Suprapubic skin (tissue), 3 donors: ENCODE measurements at regions not wholly inside any gene's neighbourhood (a gene's known extent, or its start where the extent isn't known, plus 50 kb on each side); places are given as distances from the start of the nearest gene placed in this dataset.

Source experiments
- CTCF ChIP-seq, 2 donors: fragments of 200-600 bp in 1 of 2; fragments of 450-650 bp in 1 of 2; sonication (generic) in 1 of 2; IDR thresholded peaks; one replicate each; pipeline ENCODE4 v1.5.1; 2016 to 2019; ENCODE audit warnings: antibody characterized with exemption in 2 of 2, mild to moderate bottlenecking in 1 of 2, moderate library complexity in 1 of 2
- EP300 ChIP-seq: sonication (generic); formaldehyde crosslinking; IDR thresholded peaks from one replicate; pipeline ENCODE4 v1.6.1; 2017; ENCODE audit warnings: antibody characterized with exemption

- no peak for TF ChIP-seq EP300
- TF ChIP-seq CTCF (IDR thresholded peaks at IDR 0.05): no peak
Observed at GRCh38 chrX:45381841-45382240, 181.2 kb upstream of the DIPK2B start.
